ENCODE measurements at regions not wholly inside any gene's neighbourhood (a gene's known extent, or its start where the extent isn't known, plus 50 kb on each side); places are given as distances from the start of the nearest gene placed in this dataset.

DNA sequence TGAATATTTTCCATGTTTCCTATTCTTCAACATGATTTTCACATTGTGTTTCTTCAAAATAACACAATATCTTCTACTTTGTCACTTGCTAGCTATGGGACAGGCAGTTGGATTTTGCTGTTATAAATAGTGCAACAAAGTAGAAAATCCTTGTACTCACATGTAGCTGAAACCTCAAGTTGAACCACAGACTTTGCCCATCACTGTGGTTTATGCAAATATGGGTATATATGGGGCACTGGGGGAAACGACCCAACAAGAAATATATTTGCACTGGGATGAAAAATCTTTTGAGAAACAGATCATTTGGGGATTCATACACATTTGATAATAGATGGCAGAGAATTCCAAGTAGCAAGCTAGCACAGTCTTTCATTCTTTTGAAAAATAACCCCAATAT, 486.3 kb upstream of the MAP2 start:
- H2BK15ac ChIP-seq (ENCODE audit: low read depth, poor library complexity, severe bottlenecking) = no peak overlapping the region
- no peak overlapping the region for H2BK120ac ChIP-seq (ENCODE audit: low read depth, low read length)
- 60% methylated on average over 1 of the region's 1 CpG for WGBS
- H2AK5ac ChIP-seq (ENCODE audit: low read length, severe bottlenecking) = no peak overlapping the region
- no peak overlapping the region for H3K23ac ChIP-seq (ENCODE audit: low read length in 2 of 2)
- no peaks in the 10 kb centered on the region for H3K27me3 ChIP-seq (ENCODE audit: control insufficient read depth in 1 of 2, insufficient read depth in 1 of 2, low read length in 2 of 2)
- H3K18ac ChIP-seq (ENCODE audit: low read depth in 1 of 2, low read length in 2 of 2) = no peak overlapping the region
- no peaks in the 10 kb centered on the region for H3K9me3 ChIP-seq (ENCODE audit: control insufficient read depth, low read length)
- H3K4ac ChIP-seq (ENCODE audit: low read depth in 1 of 2, low read length in 2 of 2) = no peak overlapping the region
- no peak overlapping the region for H2BK12ac ChIP-seq (ENCODE audit: low read length in 2 of 2)
- H3K4me1 ChIP-seq (ENCODE audit: control insufficient read depth, insufficient read depth, low read depth, low read length) = no peaks in the 10 kb centered on the region
- H3K9ac ChIP-seq (ENCODE audit: low read length) = no peak overlapping the region
- no peak overlapping the region for H2AFZ ChIP-seq (ENCODE audit: low read depth, low read length)
- DNase-seq = no peak
- H3K14ac ChIP-seq (ENCODE audit: low read length in 2 of 2) = no peak overlapping the region
- H3K4me2 ChIP-seq (ENCODE audit: low read length, poor library complexity, severe bottlenecking) = no peak overlapping the region
- no peak overlapping the region for H4K91ac ChIP-seq (ENCODE audit: low read length)
- no peak overlapping the region for H4K8ac ChIP-seq (ENCODE audit: low read length)
- H3K79me1 ChIP-seq (replicated peaks; ENCODE audit: low read length, poor library complexity, severe bottlenecking) = no peaks in the 10 kb centered on the region
- no peaks in the 10 kb centered on the region for H3K36me3 ChIP-seq (ENCODE audit: control insufficient read depth in 1 of 2, insufficient read depth in 2 of 2, low read depth in 1 of 2, low read length in 2 of 2)
- no peak overlapping the region for H3K4me3 ChIP-seq (ENCODE audit: insufficient read depth in 1 of 2, low read depth in 1 of 2, low read length in 2 of 2)
- H2BK5ac ChIP-seq (ENCODE audit: low read depth, low read length, poor library complexity, severe bottlenecking) = no peak overlapping the region
- no peak overlapping the region for H3K27ac ChIP-seq (ENCODE audit: low read length, poor library complexity, severe bottlenecking)

DNA sequence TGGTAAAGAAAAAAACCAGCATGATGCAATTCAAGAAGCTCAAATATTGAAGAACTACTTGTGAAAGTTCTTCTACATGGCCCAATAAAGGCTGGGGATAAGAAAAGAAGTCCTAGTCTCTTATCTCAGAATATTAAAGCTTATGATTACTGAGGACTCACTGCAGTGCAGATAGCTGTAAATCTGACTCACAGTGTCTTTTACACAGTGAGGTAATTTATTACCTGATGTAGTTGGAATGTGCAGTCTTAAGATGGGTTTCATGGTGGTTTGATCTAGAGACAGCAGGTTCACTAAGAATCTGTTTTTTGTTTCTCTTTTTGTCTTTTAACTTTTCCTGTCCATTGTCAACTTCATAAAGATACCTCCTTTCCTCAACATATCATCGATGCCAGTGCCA, 484.0 kb upstream of the MAP2 start:
- H2BK15ac ChIP-seq (ENCODE audit: low read depth, poor library complexity, severe bottlenecking) = no peak overlapping the region
- no peak overlapping the region for H3K4me2 ChIP-seq (ENCODE audit: low read length, poor library complexity, severe bottlenecking)
- H3K36me3 ChIP-seq (ENCODE audit: control insufficient read depth in 1 of 2, insufficient read depth in 2 of 2, low read depth in 1 of 2, low read length in 2 of 2) = no peaks in the 10 kb centered on the region
- H3K4me1 ChIP-seq (ENCODE audit: control insufficient read depth, insufficient read depth, low read depth, low read length) = no peaks in the 10 kb centered on the region
- H4K8ac ChIP-seq (ENCODE audit: low read length) = no peak overlapping the region
- no peak overlapping the region for H2BK5ac ChIP-seq (ENCODE audit: low read depth, low read length, poor library complexity, severe bottlenecking)
- H3K4me3 ChIP-seq (ENCODE audit: insufficient read depth in 1 of 2, low read depth in 1 of 2, low read length in 2 of 2) = no peak overlapping the region
- H2AK5ac ChIP-seq (ENCODE audit: low read length, severe bottlenecking) = no peak overlapping the region
- H3K18ac ChIP-seq (ENCODE audit: low read depth in 1 of 2, low read length in 2 of 2) = no peak overlapping the region
- H2AFZ ChIP-seq (ENCODE audit: low read depth, low read length) = no peak overlapping the region
- no peak overlapping the region for H3K23ac ChIP-seq (ENCODE audit: low read length in 2 of 2)
- no peaks in the 10 kb centered on the region for H3K27me3 ChIP-seq (ENCODE audit: control insufficient read depth in 1 of 2, insufficient read depth in 1 of 2, low read length in 2 of 2)
- H3K79me1 ChIP-seq (replicated peaks; ENCODE audit: low read length, poor library complexity, severe bottlenecking) = no peaks in the 10 kb centered on the region
- H2BK12ac ChIP-seq (ENCODE audit: low read length in 2 of 2) = no peak overlapping the region
- H3K9ac ChIP-seq (ENCODE audit: low read length) = no peak overlapping the region
- no peak overlapping the region for H2BK120ac ChIP-seq (ENCODE audit: low read depth, low read length)
- no peak overlapping the region for H3K27ac ChIP-seq (ENCODE audit: low read length, poor library complexity, severe bottlenecking)
- no peak for DNase-seq
- WGBS = 100% methylated on average over 1 of the region's 1 CpG
- H3K14ac ChIP-seq (ENCODE audit: low read length in 2 of 2) = no peak overlapping the region
- no peaks in the 10 kb centered on the region for H3K9me3 ChIP-seq (ENCODE audit: control insufficient read depth, low read length)
- no peak overlapping the region for H3K4ac ChIP-seq (ENCODE audit: low read depth in 1 of 2, low read length in 2 of 2)
- no peak overlapping the region for H4K91ac ChIP-seq (ENCODE audit: low read length)

DNA sequence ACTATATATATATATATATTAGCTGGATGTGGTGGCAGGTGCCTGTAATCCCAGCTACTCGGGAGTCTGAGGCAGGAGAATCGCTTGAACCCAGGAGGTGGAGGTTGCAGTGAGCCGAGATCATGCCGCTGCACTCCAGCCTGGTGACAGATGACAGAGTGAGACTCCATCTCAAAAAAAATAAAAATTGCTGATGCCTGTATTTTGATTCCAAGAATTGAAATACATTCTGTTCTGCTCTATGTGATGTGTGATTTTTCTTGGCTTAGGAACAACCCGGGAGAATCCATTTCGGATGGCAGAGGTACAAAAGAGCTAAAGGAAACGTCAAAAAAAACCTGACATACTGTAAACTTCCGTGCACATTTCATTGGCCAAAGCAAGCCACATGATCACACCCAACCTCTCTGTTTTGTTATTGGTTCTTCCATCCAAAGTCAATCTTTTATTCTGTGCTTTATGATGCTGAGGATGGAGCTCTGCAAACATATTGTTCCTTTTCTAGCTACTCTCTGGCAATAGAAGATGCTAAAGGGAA, 478.1 kb upstream of the MAP2 start:
- DNase-seq = no peak
- H2BK15ac ChIP-seq (ENCODE audit: low read depth, poor library complexity, severe bottlenecking) = no peak overlapping the region
- no peaks in the 10 kb centered on the region for H3K79me1 ChIP-seq (replicated peaks; ENCODE audit: low read length, poor library complexity, severe bottlenecking)
- no peaks in the 10 kb centered on the region for H3K9me3 ChIP-seq (ENCODE audit: control insufficient read depth, low read length)
- no peak overlapping the region for H3K4ac ChIP-seq (ENCODE audit: low read depth in 1 of 2, low read length in 2 of 2)
- no peak overlapping the region for H2BK12ac ChIP-seq (ENCODE audit: low read length in 2 of 2)
- H3K27me3 ChIP-seq (ENCODE audit: control insufficient read depth in 1 of 2, insufficient read depth in 1 of 2, low read length in 2 of 2) = no peaks in the 10 kb centered on the region
- H3K14ac ChIP-seq (ENCODE audit: low read length in 2 of 2) = no peak overlapping the region
- H3K4me1 ChIP-seq (ENCODE audit: control insufficient read depth, insufficient read depth, low read depth, low read length) = no peaks in the 10 kb centered on the region
- no peak overlapping the region for H3K27ac ChIP-seq (ENCODE audit: low read length, poor library complexity, severe bottlenecking)
- H2AFZ ChIP-seq (ENCODE audit: low read depth, low read length) = no peak overlapping the region
- no peak overlapping the region for H2AK5ac ChIP-seq (ENCODE audit: low read length, severe bottlenecking)
- peak overlapping the region; percentile 31 for H2BK5ac ChIP-seq (ENCODE audit: low read depth, low read length, poor library complexity, severe bottlenecking)
- no peak overlapping the region for H3K4me2 ChIP-seq (ENCODE audit: low read length, poor library complexity, severe bottlenecking)
- no peak overlapping the region for H4K8ac ChIP-seq (ENCODE audit: low read length)
- no peak overlapping the region for H3K23ac ChIP-seq (ENCODE audit: low read length in 2 of 2)
- no peak overlapping the region for H4K91ac ChIP-seq (ENCODE audit: low read length)
- no peak overlapping the region for H3K4me3 ChIP-seq (ENCODE audit: insufficient read depth in 1 of 2, low read depth in 1 of 2, low read length in 2 of 2)
- H2BK120ac ChIP-seq (ENCODE audit: low read depth, low read length) = no peak overlapping the region
- H3K9ac ChIP-seq (ENCODE audit: low read length) = no peak overlapping the region
- no peak overlapping the region for H3K18ac ChIP-seq (ENCODE audit: low read depth in 1 of 2, low read length in 2 of 2)
- no peaks in the 10 kb centered on the region for H3K36me3 ChIP-seq (ENCODE audit: control insufficient read depth in 1 of 2, insufficient read depth in 2 of 2, low read depth in 1 of 2, low read length in 2 of 2)
- WGBS = 78% methylated on average over 7 of the region's 8 CpGs

GRCh38 chr2:208948073-208948472, 475.8 kb upstream of the MAP2 start:
- Histone ChIP-seq H3K79me1 (replicated peaks; ENCODE audit: low read length, poor library complexity, severe bottlenecking) (no peaks in the 10 kb centered on the region), H3K27ac (ENCODE audit: low read length, poor library complexity, severe bottlenecking) (no peak overlapping the region), H3K36me3 (ENCODE audit: control insufficient read depth in 1 of 2, insufficient read depth in 2 of 2, low read depth in 1 of 2, low read length in 2 of 2) (no peaks in the 10 kb centered on the region), H2AFZ (ENCODE audit: low read depth, low read length) (no peak overlapping the region), H2BK5ac (ENCODE audit: low read depth, low read length, poor library complexity, severe bottlenecking) (no peak overlapping the region), H3K4me3 (ENCODE audit: insufficient read depth in 1 of 2, low read depth in 1 of 2, low read length in 2 of 2) (no peak overlapping the region), H3K23ac (ENCODE audit: low read length in 2 of 2) (no peak overlapping the region), H2BK15ac (ENCODE audit: low read depth, poor library complexity, severe bottlenecking) (no peak overlapping the region), H3K4me1 (ENCODE audit: control insufficient read depth, insufficient read depth, low read depth, low read length) (no peaks in the 10 kb centered on the region), H3K9me3 (ENCODE audit: control insufficient read depth, low read length) (no peaks in the 10 kb centered on the region), H4K8ac (ENCODE audit: low read length) (no peak overlapping the region), H4K91ac (ENCODE audit: low read length) (no peak overlapping the region), H3K4ac (ENCODE audit: low read depth in 1 of 2, low read length in 2 of 2) (no peak overlapping the region), H2AK5ac (ENCODE audit: low read length, severe bottlenecking) (no peak overlapping the region), H3K14ac (ENCODE audit: low read length in 2 of 2) (no peak overlapping the region), H3K4me2 (ENCODE audit: low read length, poor library complexity, severe bottlenecking) (no peak overlapping the region), H2BK12ac (ENCODE audit: low read length in 2 of 2) (no peak overlapping the region), H3K18ac (ENCODE audit: low read depth in 1 of 2, low read length in 2 of 2) (no peak overlapping the region), H3K27me3 (ENCODE audit: control insufficient read depth in 1 of 2, insufficient read depth in 1 of 2, low read length in 2 of 2) (no peaks in the 10 kb centered on the region), H2BK120ac (ENCODE audit: low read depth, low read length) (no peak overlapping the region), H3K9ac (ENCODE audit: low read length) (no peak overlapping the region)
- 56% methylated on average over 1 of the region's 1 CpG for WGBS
- no peak for DNase-seq
